NCI-H2227 (cell line): ENCODE measurements at regions not wholly inside any gene's neighbourhood (a gene's known extent, or its start where the extent isn't known, plus 50 kb on each side); places are given as distances from the start of the nearest gene placed in this dataset.
"Not testable (repeated sequence)": the region's sequence is repeated elsewhere in the genome, so short reads cannot be mapped to it uniquely, and the experiment has no call there.

Experiments used
- DNase-seq: peaks from one replicate; lab custom pipeline; 2025; ENCODE audit not compliant: unreplicated experiment; lab: John Stamatoyannopoulos, UW

GRCh38 chr5:106290841-106291240 is 1379.9 kb downstream of the EFNA5 start:
- no peak for DNase-seq

DNA sequence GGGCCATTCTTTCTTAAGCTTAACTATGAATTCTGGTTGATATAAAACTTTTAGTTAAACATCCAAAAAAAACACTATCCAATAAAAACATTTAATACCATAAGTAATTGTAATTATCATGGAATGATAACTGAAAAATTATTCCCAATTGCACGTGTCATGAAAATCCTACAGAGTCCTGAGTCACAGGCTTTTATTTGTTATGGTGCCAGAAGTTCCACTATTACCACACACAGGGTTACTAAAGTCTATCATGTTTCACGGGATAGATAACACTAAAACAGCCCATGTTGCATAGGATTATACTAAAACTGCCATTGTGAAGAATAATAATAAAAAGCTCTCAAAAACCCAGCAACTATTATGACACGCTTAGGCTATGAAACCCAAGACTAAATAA is 1381.8 kb downstream of the EFNA5 start:
- DNase-seq: no peak

- no peak for DNase-seq
Observed at GRCh38 chr5:106277540-106278096, 1393.1 kb downstream of the EFNA5 start.

- DNase-seq: no peak
Observed at GRCh38 chr5:106269252-106269843, 1401.4 kb downstream of the EFNA5 start.

GRCh38 chr5:106267256-106267655 is 1403.5 kb downstream of the EFNA5 start:
- DNase-seq: no peak

- no peak for DNase-seq
Observed at GRCh38 chr5:106262395-106262794, 1408.3 kb downstream of the EFNA5 start.

DNA sequence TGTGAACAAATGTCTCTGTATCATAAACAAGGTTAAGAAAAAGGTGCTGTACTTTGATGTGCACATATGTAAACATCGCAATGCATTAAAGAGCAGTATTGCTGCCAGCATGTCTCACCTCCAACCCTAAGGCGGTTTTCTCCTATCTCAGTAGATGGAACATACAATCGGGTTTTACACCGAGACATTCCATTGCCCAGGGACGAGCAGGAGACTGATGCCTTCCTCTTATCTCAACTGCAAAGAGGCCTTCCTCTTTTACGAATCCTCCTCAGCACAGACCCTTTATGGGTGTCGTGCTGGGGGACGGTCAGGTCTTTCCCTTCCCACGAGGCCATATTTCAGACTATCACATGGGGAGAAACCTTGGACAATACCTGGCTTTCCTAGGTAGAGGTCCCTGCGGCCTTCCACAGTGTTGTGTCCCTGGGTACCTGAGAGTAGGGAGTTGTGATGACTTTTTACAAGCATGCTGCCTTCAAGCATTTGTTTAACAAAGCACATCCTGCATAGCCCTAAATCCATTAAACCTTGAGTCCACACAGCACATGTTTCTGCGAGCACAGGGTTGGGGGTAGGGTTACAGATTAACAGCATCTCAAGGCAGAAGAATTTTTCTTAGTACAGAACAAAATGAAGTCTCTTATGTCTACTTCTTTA is 1411.2 kb downstream of the EFNA5 start:
- not testable (repeated sequence) for DNase-seq

DNA sequence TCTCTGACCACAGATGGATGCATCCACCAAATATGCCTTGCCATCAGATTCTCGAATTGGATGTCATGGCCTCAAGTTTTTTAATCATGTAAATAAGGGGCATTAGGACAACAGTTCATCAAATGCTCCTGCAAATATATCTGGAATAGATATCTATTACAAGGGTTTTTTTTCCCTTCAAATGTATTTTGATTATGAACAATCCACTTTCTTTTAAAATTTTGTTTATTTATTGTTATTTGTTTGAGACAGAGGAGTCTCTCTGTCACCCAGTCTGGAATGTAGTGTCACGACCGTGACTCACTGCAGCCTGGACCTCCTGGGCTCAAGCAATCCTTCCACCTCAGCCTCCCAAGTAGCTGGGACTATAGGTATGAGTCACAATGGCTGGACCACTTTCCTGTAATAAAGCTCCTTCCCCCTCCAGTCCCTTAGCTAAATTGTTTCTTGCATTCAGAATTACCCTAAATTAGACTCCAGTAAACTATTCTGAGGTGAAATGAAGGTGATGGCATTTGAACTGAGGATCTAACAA is 1412.1 kb downstream of the EFNA5 start:
- DNase-seq: no peak

DNA sequence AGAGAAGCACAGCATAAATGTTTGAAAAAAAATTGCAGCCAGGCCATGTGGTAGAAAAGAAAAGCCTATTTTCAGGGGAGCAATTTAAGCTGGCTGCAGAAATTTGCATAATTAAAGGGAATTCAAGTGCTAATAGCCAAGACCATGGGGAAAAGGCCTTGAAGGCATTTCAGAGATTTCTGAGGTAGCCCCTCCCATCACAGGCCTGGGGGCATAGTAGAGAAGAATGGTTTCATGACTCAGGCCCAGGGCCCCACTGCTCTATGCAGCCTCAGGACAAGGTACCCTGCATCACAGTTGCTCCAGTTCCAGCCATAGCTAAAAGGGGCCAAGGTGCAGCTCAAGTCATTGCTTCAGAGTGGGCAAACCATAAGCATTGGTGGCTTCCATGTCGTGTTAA is 1416.0 kb downstream of the EFNA5 start:
- no peak for DNase-seq

- not testable (repeated sequence) for DNase-seq
Observed at GRCh38 chr5:106246044-106246745, 1424.5 kb downstream of the EFNA5 start.

- DNase-seq: no peak
Observed at GRCh38 chr5:106241409-106241808, 1429.3 kb downstream of the EFNA5 start.

GRCh38 chr5:106205916-106206571 is 1464.7 kb downstream of the EFNA5 start:
- DNase-seq: no peak

- DNase-seq: no peak
Observed at GRCh38 chr5:106202035-106202434, 1468.7 kb downstream of the EFNA5 start.

- DNase-seq: no peak
Observed at GRCh38 chr5:106200971-106201370, 1469.8 kb downstream of the EFNA5 start.

- DNase-seq: no peak
Observed at GRCh38 chr5:106195679-106196474, 1474.9 kb downstream of the EFNA5 start.

- peak; percentile 23 for DNase-seq
Observed at GRCh38 chr5:106189121-106189809, 1481.5 kb downstream of the EFNA5 start.

GRCh38 chr5:106185661-106186081 is 1485.1 kb downstream of the EFNA5 start:
- DNase-seq: no peak

GRCh38 chr5:106174903-106175302 is 1495.8 kb downstream of the EFNA5 start:
- DNase-seq: no peak

GRCh38 chr5:106172681-106173532 is 1497.8 kb downstream of the EFNA5 start:
- DNase-seq: no peak
